ENCODE measurements at regions not wholly inside any gene's neighbourhood (a gene's known extent, or its start where the extent isn't known, plus 50 kb on each side); places are given as distances from the start of the nearest gene placed in this dataset.

- TF ChIP-seq CTCF (IDR thresholded peaks at IDR 0.05), result no peak
Observed at GRCh38 chr14:54261283-54261682, 135.5 kb upstream of the CDKN3 start.

DNA sequence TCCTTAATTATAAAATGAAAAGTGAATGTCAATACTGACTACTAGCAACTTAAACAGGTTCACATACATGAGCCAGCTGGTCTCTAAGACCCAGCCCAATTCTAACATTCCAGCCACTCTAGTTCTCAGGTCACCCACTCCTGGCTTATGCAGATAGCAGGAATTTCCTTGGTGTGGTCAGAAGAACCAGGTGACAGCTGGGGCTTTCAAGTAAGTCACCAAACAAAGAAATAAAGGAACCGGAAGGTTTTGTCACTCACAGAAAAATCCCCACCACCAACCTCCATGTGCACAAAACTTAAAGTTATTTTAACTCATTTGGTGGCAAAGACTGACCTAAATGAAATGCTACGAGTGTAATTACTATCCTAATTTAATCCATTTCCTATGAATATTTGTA lies 129.6 kb upstream of the CDKN3 start:
- TF ChIP-seq CTCF (IDR thresholded peaks at IDR 0.05), result no peak

GRCh38 chr14:54275997-54276725 lies 120.6 kb upstream of the CDKN3 start:
- no peak for TF ChIP-seq CTCF (IDR thresholded peaks at IDR 0.05)

- TF ChIP-seq CTCF (IDR thresholded peaks at IDR 0.05), result no peak
Observed at GRCh38 chr14:54278087-54278486, 118.7 kb upstream of the CDKN3 start.

DNA sequence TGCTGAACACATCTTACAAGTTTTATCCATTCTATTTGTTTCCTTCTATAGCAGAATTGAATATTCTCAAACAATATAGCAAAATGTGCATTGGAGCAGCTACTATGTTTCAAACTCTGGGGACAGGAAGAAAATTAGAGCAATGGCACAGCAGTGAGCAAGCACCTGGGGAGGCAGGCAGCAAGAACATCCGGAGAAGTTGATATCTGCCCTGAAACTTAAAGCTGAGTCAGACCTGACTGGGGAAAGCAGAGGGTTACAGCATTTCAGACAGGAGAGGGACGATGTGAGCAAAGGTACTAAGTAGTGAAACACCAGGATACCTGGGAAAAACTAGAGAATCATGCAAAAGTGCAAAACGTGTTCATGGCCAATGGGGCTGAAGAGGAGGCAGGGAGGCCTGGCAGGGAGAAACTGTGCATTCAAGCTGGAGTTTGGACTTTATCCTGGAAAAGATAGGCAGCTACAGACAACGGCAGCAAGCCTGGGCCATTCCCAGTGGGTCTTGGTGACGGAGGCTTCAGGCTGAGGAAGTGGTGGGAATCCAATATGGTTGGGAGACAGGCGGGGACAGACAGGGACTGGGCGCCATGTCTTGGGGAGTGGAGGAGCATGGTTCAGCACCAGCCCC lies 118.0 kb upstream of the CDKN3 start:
- no peak for TF ChIP-seq CTCF (IDR thresholded peaks at IDR 0.05)

DNA sequence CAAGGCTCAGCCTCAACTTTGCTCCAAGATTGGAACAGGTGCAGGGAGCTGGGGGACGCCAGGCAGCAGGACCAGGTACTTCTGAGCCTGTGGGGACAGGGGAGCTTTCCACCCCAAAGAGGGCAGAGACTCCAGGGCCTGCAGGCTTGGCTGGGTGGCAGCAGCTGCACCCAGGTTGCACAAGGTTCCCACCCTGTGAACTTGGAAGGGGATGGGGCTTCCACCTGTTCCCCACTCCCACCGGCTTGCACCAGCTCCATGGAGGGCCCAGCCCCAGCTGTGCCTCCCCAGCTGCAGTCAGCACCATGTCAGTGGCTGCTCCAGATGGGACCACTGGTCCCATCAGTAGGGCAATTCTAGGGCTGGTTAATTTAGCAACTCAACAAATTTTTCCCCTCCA lies 114.0 kb upstream of the CDKN3 start:
- TF ChIP-seq CTCF (IDR thresholded peaks at IDR 0.05), result no peak

- no peak for TF ChIP-seq CTCF (IDR thresholded peaks at IDR 0.05)
Observed at GRCh38 chr14:54285030-54285429, 111.8 kb upstream of the CDKN3 start.

Data from LNCAP (cell line).